Left kidney (tissue), 1 donor: ENCODE measurements at regions not wholly inside any gene's neighbourhood (a gene's known extent, or its start where the extent isn't known, plus 50 kb on each side); places are given as distances from the start of the nearest gene placed in this dataset.

Source experiments
- DNase-seq: peaks from one replicate; pipeline ENCODE4 v3.0.0-alpha.2; 2013

DNA sequence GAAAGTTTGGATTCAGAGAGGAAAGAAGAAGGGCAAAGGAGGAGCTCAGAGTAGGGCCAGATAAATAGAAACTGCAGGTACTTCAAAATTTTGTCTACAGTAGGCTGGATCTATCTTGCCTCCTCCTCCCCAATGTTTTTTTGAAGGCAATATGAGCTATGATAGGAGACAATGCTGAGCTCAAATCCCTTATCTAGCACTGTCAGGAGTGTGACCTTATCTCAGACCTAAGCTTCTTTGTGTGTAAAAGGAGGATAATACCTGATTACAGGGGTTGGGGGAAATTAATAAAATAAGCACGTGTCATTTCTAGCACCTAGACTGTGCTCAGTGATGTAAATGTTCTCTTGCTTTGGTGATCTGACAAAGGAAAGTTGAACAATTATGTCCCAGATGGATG is 137.8 kb upstream of the CD180 start:
- no peak for DNase-seq

- DNase-seq, result no peak
Observed at GRCh38 chr5:67333171-67333570, 136.6 kb upstream of the CD180 start.

- no peak for DNase-seq
Observed at GRCh38 chr5:67331296-67331925, 134.8 kb upstream of the CD180 start.

DNA sequence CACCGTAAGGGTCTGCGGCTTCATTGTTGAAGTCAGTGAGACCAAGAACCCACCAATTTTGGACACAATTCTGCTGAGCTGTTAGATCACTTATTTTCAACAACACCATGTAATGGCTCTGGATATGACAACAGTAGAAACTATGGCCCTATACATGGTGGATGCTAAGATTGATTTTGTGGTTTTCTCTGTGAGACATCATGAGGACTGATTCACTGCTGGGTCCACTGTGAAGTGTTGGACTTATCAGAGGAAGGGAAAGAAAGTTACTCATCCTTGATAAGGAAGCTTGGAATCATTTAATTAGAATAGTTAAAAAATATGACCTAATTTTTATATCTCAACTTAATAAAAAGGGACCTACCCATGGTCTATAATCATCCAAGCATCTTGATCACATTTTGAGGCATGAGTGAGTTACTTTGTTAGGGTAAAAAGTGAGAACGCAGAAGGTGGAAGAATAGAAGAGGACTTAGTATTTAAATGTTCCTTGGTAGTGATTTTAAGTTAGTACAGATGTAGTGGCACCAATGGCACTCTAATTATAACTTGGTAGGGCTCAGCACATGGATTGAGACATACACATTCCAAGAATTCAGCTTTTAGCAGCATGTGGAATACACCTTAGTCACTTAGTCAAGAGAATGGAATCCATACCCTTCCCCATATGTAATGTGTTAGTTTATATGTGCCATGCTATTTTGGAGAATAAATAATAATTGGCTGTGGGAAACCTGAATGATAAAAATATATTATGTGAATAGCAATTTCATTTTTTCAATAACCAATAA is 123.5 kb upstream of the CD180 start:
- DNase-seq, result no peak

DNA sequence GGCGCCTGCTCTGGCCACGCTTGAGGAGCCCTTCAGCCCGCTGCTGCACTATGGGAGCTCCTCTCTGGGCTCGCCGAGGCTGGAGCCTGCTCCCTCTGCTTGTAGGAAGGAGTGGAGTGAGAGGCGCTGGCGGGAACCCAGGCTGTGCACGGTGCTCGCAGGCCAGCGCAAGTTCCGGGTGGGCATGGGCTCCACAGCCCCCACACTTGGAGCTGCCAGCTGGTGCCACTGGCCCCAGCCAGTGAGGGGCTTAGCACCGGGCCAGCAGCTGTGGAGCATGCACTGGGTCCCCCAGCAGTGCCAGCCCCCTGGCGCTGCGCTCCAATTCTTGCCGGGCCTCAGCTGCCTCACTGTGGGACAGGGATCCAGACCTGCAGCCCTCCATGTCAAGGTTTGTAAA is 122.1 kb upstream of the CD180 start:
- no peak for DNase-seq

- no peak for DNase-seq
Observed at GRCh38 chr5:67317603-67318002, 121.0 kb upstream of the CD180 start.

DNA sequence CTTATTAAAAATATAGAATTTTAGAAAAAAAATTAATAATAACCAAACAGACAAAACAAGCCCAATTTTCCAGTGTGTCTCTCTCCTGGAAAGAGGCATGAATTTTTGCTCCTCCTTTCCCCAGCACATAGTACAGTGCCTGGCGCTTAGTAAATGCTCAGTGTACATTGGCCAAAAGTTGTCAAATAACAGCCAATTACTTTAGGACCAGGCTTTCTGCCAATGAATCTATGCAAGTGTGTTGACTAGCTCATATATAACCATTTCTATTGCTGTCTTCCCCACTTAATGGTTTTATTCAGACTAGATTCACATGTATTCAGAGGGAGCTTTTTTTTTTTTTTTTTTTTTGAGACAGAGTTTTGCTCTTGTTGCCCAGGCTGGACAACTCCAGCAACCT is 120.1 kb upstream of the CD180 start:
- no peak for DNase-seq

- DNase-seq, result no peak
Observed at GRCh38 chr5:67315082-67315989, 118.7 kb upstream of the CD180 start.

GRCh38 chr5:67311701-67312100 is 115.1 kb upstream of the CD180 start:
- DNase-seq, result no peak

DNA sequence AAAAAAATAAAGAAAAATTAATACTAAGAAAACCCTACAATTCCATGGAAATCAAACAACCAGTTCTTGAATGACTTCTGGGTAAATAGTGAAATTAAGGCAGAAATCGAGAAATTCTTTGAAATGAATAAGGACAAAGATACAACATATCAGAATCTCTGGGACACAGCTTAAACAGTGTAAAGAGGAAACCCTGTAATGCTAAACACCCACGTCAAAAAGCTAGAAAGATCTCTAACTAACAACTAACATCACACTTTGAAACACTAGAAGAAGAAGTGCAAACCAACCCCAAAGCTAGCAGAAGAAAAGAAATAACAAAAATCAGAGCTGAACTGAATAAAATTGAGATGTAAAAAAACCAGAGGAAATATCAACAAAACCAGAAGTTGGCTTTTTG is 114.6 kb upstream of the CD180 start:
- DNase-seq, result no peak

DNA sequence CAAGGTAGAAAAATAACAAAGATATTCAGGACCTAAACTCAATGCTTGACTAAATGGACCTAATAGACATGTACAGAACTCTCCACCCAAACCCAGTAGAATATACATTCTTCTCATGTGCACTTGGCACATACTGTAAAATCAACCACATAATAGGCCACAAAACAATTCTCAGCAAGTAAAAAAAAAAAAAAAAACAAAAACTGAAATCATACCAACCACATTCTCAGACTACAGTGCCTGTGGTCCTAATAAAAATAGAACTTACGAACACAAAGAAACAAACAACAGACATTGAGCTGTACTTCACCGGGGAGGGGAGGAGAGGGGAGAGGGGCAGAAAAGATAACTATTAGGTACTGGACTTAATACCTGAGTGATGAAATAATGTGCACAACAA is 114.1 kb upstream of the CD180 start:
- DNase-seq, result no peak

GRCh38 chr5:67310169-67310568 is 113.6 kb upstream of the CD180 start:
- no peak for DNase-seq

DNA sequence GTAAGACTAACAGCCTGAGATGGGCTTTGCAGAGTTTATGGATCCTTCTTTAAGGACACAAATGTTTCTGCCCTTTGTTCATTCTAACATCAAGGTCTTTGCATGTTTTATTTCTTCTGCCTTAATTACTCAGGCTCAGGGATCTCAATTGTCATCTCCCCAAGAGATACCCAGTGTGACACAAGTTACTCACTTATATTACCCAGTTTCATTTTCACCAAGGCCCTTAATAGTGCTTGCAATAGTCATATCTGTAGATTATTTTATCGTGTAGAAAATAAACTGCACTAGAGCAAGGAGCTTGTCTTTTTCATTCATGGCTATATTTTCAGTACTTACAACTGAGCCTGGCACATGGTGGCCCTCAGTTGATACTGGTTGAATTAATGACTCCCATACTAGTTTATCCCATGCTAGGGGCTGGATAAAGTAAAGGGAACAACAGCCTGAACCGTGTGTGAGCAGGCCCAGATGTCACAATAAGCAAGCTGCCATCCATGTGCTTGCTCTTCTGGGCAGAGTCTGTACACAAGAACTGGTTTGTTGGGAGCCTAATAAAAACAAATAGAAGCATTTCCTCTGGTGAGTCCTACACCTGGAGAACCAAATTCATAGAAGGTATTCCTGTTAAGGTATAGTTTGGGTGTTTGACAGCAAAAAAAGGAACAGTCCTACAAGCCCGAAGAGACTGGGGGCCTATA is 112.5 kb upstream of the CD180 start:
- no peak for DNase-seq

- no peak for DNase-seq
Observed at GRCh38 chr5:67306965-67307607, 110.5 kb upstream of the CD180 start.

DNA sequence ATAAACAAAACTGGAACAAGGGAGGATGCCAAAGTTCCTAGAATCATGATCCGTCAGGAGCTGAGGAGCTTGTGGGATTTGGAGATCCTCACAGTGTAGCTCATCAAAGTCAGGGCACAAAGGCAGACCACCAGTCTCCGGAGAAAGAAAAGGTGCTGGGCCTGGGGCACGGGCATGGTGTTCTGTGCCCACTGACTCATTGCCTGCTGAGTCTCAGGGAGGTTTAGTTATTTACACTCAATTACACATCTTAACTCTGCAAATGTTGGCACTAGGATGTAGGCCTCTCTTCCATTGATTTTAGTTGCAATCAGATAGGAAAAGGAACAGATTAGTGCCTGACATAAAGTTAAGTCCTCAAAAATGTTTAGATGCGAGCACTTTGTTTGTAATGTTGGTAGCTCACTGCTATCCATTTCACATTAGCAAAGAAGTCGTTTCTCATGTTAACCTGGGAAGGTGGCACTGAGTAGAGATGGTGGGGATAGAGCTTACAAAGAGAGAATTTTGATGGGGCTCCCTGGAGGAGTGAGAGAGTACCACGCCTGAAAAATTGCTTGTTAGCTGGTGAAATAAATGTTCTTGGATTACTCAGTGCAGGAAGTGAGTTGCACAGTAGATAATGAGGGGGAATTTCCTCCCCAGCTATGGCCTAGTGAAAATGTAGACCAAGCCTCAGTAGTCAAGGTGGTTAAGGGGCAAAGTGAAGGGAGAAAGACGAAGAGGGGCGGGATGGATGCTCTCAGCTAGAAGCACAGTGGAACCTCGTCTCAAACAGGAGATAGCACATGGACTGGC is 109.5 kb upstream of the CD180 start:
- no peak for DNase-seq

- DNase-seq, result no peak
Observed at GRCh38 chr5:67305401-67305800, 108.8 kb upstream of the CD180 start.

DNA sequence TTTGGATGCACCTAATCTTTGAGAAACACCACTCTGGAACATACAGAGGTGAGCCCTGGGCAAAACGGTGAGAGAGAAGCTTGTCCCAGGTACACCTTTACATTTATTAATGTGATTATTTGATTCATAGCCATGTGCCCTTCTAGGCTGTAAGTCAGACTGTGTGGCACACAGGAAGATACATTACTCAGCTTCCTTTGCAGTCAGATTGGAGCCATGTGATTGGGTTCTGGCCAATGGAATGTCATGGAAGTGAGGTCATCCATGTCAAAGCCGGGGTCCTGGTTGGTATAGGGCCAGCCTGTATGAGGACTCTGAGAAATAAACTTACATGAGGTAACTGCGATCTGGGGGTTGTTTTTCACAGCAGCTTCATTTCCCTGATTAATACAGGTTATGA is 106.8 kb upstream of the CD180 start:
- DNase-seq, result no peak

- DNase-seq, result peak; percentile 13
Observed at GRCh38 chr5:67301285-67301903, 104.8 kb upstream of the CD180 start.

DNA sequence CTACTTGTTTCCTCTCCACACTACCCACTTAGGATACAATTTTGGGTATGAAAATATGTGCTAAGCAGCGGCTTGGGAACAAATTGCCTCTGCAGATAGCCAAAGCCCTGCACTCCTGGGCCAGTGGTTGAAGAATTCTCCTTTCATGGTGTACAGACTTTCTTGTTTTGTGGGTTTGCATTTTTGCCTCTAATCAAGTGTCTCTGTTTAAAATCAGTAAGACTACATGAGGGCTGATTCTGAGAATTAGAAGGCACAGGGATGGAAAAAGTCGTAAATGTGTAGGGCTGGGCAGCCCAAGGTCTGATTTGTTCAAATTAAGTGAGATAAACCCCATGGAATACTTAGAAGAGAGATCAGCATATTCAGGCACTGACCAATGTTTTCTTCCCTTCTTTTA is 103.7 kb upstream of the CD180 start:
- no peak for DNase-seq

GRCh38 chr5:67299231-67299735 is 102.7 kb upstream of the CD180 start:
- DNase-seq, result no peak
